AG04450 (cell line): ENCODE measurements at regions not wholly inside any gene's neighbourhood (a gene's known extent, or its start where the extent isn't known, plus 50 kb on each side); places are given as distances from the start of the nearest gene placed in this dataset.

ENCODE experiments used
- CTCF ChIA-PET: fragments of 300-600, 350-600 bp; formaldehyde crosslinking; extraction: SDS; loops from one replicate; lab custom pipeline; 2022; ENCODE audit warnings: antibody characterized with exemption, inconsistent platforms; lab: Charles Lee
- POLR2A ChIA-PET: fragments of 350-600 bp; formaldehyde crosslinking; extraction: SDS; loops from one replicate; lab custom pipeline; 2021; ENCODE audit warnings: antibody characterized with exemption, inconsistent platforms; lab: Yijun Ruan, JAX
- DNase-seq: peaks from one replicate; pipeline ENCODE4 v3.0.0-alpha.2; 2011; ENCODE audit warnings: low read depth, low spot score
- H3K27ac ChIP-seq: one replicate; pipeline ENCODE4 v1.5.1; 2012; ENCODE audit warnings: low read depth, low read length, control low read depth
- H3K27me3 ChIP-seq: one replicate; pipeline ENCODE4 v1.6.0; 2012; ENCODE audit warnings: low read length; ENCODE audit not compliant: control insufficient read depth, insufficient read depth
- H3K4me3 ChIP-seq: 2 replicates; pipeline ENCODE4 v1.5.1; 2011; ENCODE audit warnings: mild to moderate bottlenecking, low read depth, low read length, control low read depth
- H3K9me3 ChIP-seq: 2 replicates; pipeline ENCODE4 v1.5.1; 2012; ENCODE audit warnings: low read length; ENCODE audit not compliant: control insufficient read depth, insufficient read depth
- TF ChIP-seq, protein P1 (sequence below): IDR thresholded peaks from 2 replicates; pipeline ENCODE4 v1.5.1; 2011; ENCODE audit warnings: low read depth, low read length, control low read depth, inconsistent platforms

DNA sequence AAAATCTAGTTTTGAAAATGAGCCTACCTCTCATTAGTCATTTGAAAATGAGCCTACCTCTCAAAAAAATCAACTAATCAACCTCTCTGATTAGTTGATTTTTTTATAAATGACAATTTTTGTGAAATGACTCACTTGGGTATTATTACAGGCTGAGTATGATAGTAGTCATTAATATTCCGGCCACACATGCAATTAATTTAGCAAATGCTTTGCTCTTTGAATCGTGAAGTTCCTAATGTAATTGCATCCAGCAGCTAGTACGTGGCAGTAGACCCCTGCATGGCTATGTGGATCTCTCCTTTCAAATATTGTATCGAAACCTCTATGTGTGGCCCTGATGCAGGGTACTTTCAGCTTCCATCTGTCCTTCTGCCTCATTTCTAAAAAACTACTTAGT is 245.9 kb upstream of the PHYHIPL start:
- no peak for DNase-seq

GRCh38 chr10:58932126-58932525 is 244.3 kb upstream of the PHYHIPL start:
- Histone ChIP-seq H3K9me3 (no peaks in the 10 kb centered on the region), H3K4me3 (no peak overlapping the region), H3K27me3 (no peaks in the 10 kb centered on the region), H3K27ac (no peak overlapping the region)
- ChIA-PET POLR2A (no interaction called here), CTCF (interaction anchor here (0.6 to 1.3 kb wide), 3 partner anchors 11 to 538 kb away, joined by 3 to 4 read pairs (median 3); no protein-coding TSS in a partner anchor)
- TF ChIP-seq, protein P1, sequence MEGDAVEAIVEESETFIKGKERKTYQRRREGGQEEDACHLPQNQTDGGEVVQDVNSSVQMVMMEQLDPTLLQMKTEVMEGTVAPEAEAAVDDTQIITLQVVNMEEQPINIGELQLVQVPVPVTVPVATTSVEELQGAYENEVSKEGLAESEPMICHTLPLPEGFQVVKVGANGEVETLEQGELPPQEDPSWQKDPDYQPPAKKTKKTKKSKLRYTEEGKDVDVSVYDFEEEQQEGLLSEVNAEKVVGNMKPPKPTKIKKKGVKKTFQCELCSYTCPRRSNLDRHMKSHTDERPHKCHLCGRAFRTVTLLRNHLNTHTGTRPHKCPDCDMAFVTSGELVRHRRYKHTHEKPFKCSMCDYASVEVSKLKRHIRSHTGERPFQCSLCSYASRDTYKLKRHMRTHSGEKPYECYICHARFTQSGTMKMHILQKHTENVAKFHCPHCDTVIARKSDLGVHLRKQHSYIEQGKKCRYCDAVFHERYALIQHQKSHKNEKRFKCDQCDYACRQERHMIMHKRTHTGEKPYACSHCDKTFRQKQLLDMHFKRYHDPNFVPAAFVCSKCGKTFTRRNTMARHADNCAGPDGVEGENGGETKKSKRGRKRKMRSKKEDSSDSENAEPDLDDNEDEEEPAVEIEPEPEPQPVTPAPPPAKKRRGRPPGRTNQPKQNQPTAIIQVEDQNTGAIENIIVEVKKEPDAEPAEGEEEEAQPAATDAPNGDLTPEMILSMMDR, result no peak
- no peak for DNase-seq

More for the DNA sequence above, 245.9 kb upstream of the PHYHIPL start:
- Histone ChIP-seq H3K27me3 (no peaks in the 10 kb centered on the region), H3K27ac (no peak overlapping the region), H3K9me3 (no peaks in the 10 kb centered on the region), H3K4me3 (no peak overlapping the region)
- ChIA-PET POLR2A (no interaction called here), CTCF (interaction anchor here (0.7 to 1.2 kb wide), 3 partner anchors 10 to 299 kb away, joined by 3 to 10 read pairs (median 3); no protein-coding TSS in a partner anchor)
- TF ChIP-seq, protein P1, result no peak

DNA sequence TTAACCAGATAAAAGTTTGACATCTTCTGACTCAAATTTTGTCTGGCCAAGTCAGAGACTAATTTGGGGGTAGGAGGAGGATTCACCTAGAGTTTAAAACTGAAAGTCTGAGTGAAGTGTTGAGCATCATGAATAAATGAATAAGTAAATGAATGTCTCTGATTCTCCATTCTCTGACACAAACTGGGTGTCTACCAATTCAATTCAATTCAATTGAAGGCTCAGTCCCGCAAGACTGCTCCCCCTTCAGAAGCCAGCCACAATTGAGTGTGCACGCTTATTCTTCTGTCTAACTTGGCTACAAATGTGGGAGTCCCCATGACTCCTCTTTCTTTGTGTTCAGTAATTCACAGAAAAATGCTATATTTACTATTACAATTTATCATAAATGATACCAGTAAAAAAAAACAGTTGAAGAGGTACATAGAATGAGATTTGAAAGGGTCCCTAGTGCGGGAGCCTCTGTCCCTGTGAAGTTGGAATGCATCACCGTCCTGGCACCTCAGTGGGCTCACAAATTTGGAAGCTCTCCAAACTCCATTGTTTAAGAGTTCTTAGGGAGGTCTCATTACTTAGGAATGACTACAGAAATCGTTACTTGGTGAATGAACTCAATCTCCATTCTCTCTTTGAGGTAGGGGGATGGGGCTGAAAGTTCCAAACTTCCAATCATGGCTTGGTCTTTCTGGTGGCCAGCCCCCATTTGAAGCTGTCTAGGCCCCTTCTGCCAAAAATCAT is 243.7 kb upstream of the PHYHIPL start:
- Histone ChIP-seq H3K27me3 (no peaks in the 10 kb centered on the region), H3K9me3 (no peaks in the 10 kb centered on the region), H3K4me3 (no peak overlapping the region), H3K27ac (no peak overlapping the region)
- DNase-seq, result no peak
- POLR2A ChIA-PET, result no interaction called here
- CTCF ChIA-PET, result interaction anchor here (0.6 to 1.3 kb wide), 2 partner anchors 21 to 538 kb away, joined by 3 to 4 read pairs; no protein-coding TSS in a partner anchor
- TF ChIP-seq, protein P1, result no peak

GRCh38 chr10:58936364-58936763 is 240.1 kb upstream of the PHYHIPL start:
- CTCF ChIA-PET, result interaction anchor here (2.1 kb wide), 1 partner anchor 16 kb away, joined by 8 read pairs; no protein-coding TSS in a partner anchor
- TF ChIP-seq, protein P1, result no peak

DNA sequence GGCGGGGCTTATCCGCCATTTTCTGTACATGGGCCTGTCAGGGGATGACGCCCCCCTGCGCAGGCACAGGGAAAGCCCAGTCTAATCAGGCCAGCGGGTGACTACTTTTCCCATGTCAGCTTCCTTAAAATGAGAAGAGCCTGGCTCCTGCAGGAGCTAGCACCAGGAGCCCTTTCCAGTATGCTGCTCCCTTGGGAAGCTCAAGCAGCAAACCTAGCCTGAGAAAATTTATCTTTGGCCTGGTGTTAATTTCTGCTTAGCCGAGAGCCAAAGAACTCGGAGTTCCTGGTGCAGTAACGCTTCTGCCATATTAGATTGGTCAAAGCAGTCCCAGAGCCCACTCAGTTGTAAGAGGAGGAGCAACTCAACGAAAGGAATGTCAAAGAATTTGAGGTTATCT is 239.0 kb upstream of the PHYHIPL start:
- no peak for DNase-seq
- TF ChIP-seq, protein P1, result no peak
- ChIA-PET CTCF (interaction anchor here (1.0 kb wide), 1 partner anchor 15 kb away, joined by 4 read pairs; no protein-coding TSS in a partner anchor), POLR2A (no interaction called here)
- Histone ChIP-seq H3K27ac (no peak overlapping the region), H3K27me3 (no peaks in the 10 kb centered on the region), H3K9me3 (no peaks in the 10 kb centered on the region), H3K4me3 (no peak overlapping the region)

More at GRCh38 chr10:58936364-58936763, 240.1 kb upstream of the PHYHIPL start:
- DNase-seq, result no peak
- Histone ChIP-seq H3K9me3 (no peaks in the 10 kb centered on the region), H3K4me3 (no peak overlapping the region), H3K27ac (no peak overlapping the region), H3K27me3 (no peaks in the 10 kb centered on the region)
- POLR2A ChIA-PET, result no interaction called here
